ENCODE measurements at regions not wholly inside any gene's neighbourhood (a gene's known extent, or its start where the extent isn't known, plus 50 kb on each side); places are given as distances from the start of the nearest gene placed in this dataset.

GRCh38 chr10:7481368-7481765 lies 70.5 kb upstream of the SFMBT2 start:
- in situ Hi-C loops (cut with HindIII; ENCODE audit: low sequenced_read_pairs), result no loop called here
- no peak overlapping the region for H3K4me3 ChIP-seq (ENCODE audit: low read depth, low read length)

GRCh38 chr10:7480742-7481367 lies 70.0 kb upstream of the SFMBT2 start:
- in situ Hi-C loops (cut with HindIII; ENCODE audit: low sequenced_read_pairs), result no loop called here
- no peak for DNase-seq (ENCODE audit: low read depth)
- no peak overlapping the region for H3K4me3 ChIP-seq (ENCODE audit: low read depth, low read length)
- no peak for TF ChIP-seq CTCF (IDR thresholded peaks at IDR 0.05; ENCODE audit: low read depth, low read length, missing control alignments)

More at GRCh38 chr10:7481368-7481765, 70.5 kb upstream of the SFMBT2 start:
- TF ChIP-seq CTCF (IDR thresholded peaks at IDR 0.05; ENCODE audit: low read depth, low read length, missing control alignments), result no peak
- DNase-seq (ENCODE audit: low read depth), result no peak

GRCh38 chr10:7479861-7480598 lies 69.2 kb upstream of the SFMBT2 start:
- no peak overlapping the region for H3K4me3 ChIP-seq (ENCODE audit: low read depth, low read length)
- TF ChIP-seq CTCF (IDR thresholded peaks at IDR 0.05; ENCODE audit: low read depth, low read length, missing control alignments), result no peak
- in situ Hi-C loops (cut with HindIII; ENCODE audit: low sequenced_read_pairs), result no loop called here
- DNase-seq (ENCODE audit: low read depth), result no peak

GRCh38 chr10:7478727-7479457 lies 68.1 kb upstream of the SFMBT2 start:
- H3K4me3 ChIP-seq (ENCODE audit: low read depth, low read length), result no peak overlapping the region
- no peak for DNase-seq (ENCODE audit: low read depth)
- in situ Hi-C loops (cut with HindIII; ENCODE audit: low sequenced_read_pairs), result no loop called here
- no peak for TF ChIP-seq CTCF (IDR thresholded peaks at IDR 0.05; ENCODE audit: low read depth, low read length, missing control alignments)

- no peak overlapping the region for H3K4me3 ChIP-seq (ENCODE audit: low read depth, low read length)
- in situ Hi-C loops (cut with HindIII; ENCODE audit: low sequenced_read_pairs), result no loop called here
- TF ChIP-seq CTCF (IDR thresholded peaks at IDR 0.05; ENCODE audit: low read depth, low read length, missing control alignments), result no peak
- no peak for DNase-seq (ENCODE audit: low read depth)
Measured at GRCh38 chr10:7477538-7478334, 66.9 kb upstream of the SFMBT2 start.

- TF ChIP-seq CTCF (IDR thresholded peaks at IDR 0.05; ENCODE audit: low read depth, low read length, missing control alignments), result no peak
- no peak for DNase-seq (ENCODE audit: low read depth)
- in situ Hi-C loops (cut with HindIII; ENCODE audit: low sequenced_read_pairs), result no loop called here
- no peak overlapping the region for H3K4me3 ChIP-seq (ENCODE audit: low read depth, low read length)
Measured at GRCh38 chr10:7475939-7476338, 65.1 kb upstream of the SFMBT2 start.
